ENCODE measurements at regions not wholly inside any gene's neighbourhood (a gene's known extent, or its start where the extent isn't known, plus 50 kb on each side); places are given as distances from the start of the nearest gene placed in this dataset.
"Not testable (repeated sequence)": the region's sequence is repeated elsewhere in the genome, so short reads cannot be mapped to it uniquely, and the experiment has no call there.

DNA sequence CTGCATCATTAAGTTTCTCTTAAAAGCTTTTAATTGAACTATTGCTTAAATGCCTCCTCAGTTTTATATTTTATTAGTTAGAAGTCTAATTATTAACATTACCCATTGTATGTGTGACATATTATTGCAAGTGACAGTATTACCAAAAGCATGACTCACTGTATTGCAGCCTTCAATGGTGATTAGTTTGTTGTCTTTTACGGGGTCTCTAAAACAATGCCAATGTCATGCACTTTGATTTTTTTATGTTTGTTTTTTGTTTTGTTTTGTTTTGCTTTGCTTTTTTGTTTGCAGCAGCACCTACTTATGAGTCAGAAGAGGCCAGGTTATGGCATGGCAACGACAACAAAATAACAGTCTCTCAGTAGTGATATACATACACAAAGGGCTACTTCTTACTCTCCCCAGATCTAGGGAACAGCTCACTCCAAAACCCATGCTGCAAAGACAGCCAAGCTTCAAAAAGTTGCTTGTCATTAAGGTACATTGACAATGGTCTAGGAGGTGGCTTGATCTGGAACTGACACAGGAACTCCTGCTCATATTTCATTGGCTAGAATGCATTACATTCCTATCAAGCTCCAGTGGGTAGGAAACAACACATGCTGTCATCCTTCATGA, 293.7 kb upstream of the POM121L12 start:
- Mint-ChIP-seq H3K36me3 (no peaks in the 10 kb centered on the region), H3K27me3 (ENCODE audit: low read depth in 3 of 3) (no peaks in the 10 kb centered on the region), H3K4me3 (no peak overlapping the region), H3K27ac (no peak overlapping the region), H3K4me1 (no peaks in the 10 kb centered on the region), H3K9me3 (peaks cover 10 to 61% (median 44%) of the 10 kb centered on the region in 6 donors)
- no peak for DNase-seq

GRCh38 chr7:52735656-52736055, 299.8 kb upstream of the POM121L12 start:
- H3K36me3 Mint-ChIP-seq: peaks cover 0 to under 1% (median 0%) of the 10 kb centered on the region in 3 donors

GRCh38 chr7:52728683-52729082, 306.8 kb upstream of the POM121L12 start:
- H3K4me3 Mint-ChIP-seq; H3K27ac Mint-ChIP-seq; H3K36me3 Mint-ChIP-seq; DNase-seq; H3K4me1 Mint-ChIP-seq; H3K27me3 Mint-ChIP-seq (ENCODE audit: low read depth in 3 of 3): not testable (repeated sequence)
- H3K9me3 Mint-ChIP-seq: peaks cover 18 to 64% (median 33%) of the 10 kb centered on the region in 6 donors

More at GRCh38 chr7:52735656-52736055, 299.8 kb upstream of the POM121L12 start:
- DNase-seq: no peak
- H3K27ac Mint-ChIP-seq: no peak overlapping the region
- no peaks in the 10 kb centered on the region for H3K27me3 Mint-ChIP-seq (ENCODE audit: low read depth in 3 of 3)
- no peaks in the 10 kb centered on the region for H3K4me1 Mint-ChIP-seq
- H3K9me3 Mint-ChIP-seq: peaks cover 22 to 59% (median 37%) of the 10 kb centered on the region in 6 donors
- no peak overlapping the region for H3K4me3 Mint-ChIP-seq

DNA sequence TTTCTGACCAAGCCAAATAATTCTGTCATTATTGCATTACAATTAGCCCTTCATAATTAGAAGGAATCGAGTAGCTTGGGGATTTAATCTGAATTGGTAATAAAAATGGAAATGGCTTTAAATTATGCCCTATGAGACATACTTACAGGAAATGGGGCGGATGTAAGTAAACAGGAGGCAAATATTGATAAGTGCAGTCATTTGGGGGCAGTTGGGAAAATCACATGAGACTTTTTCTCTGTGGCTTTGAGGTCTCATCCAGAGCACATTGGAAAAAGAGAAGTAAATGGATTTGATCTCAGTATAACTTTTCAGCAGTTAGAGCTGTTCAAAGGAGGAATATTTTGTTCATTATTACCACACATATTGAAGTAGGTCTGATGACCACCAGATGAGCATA, 307.8 kb upstream of the POM121L12 start:
- no peak overlapping the region for H3K4me3 Mint-ChIP-seq
- DNase-seq: no peak
- no peaks in the 10 kb centered on the region for H3K4me1 Mint-ChIP-seq
- H3K27ac Mint-ChIP-seq: no peak overlapping the region
- H3K9me3 Mint-ChIP-seq: peaks cover 15 to 68% (median 39%) of the 10 kb centered on the region in 6 donors
- H3K36me3 Mint-ChIP-seq: peaks cover 0 to 5% (median 0%) of the 10 kb centered on the region in 3 donors
- H3K27me3 Mint-ChIP-seq (ENCODE audit: low read depth in 3 of 3): no peaks in the 10 kb centered on the region

DNA sequence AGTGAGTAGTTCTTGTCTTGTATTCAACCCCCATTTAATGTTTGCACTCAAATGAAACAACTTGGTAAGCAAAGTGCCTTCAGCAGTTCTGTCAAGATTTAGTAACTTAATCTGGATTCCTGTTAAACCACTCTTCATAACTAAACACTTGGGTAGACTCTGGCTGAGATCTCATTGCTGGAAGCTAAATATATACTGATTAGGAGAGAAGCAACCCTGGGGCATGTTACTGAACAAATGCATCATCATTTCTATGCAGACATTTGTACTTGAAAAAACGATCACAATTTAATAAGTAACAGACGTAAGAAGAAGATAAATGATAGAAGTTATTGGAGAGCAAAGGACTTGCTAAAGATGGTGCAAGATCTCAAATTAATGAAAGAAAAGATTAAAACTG, 308.4 kb upstream of the POM121L12 start:
- Mint-ChIP-seq H3K4me1 (no peaks in the 10 kb centered on the region), H3K4me3 (no peak overlapping the region), H3K27ac (no peak overlapping the region), H3K9me3 (peaks cover 15 to 67% (median 38%) of the 10 kb centered on the region in 6 donors), H3K27me3 (ENCODE audit: low read depth in 3 of 3) (no peaks in the 10 kb centered on the region), H3K36me3 (peaks cover 0 to 5% (median 0%) of the 10 kb centered on the region in 3 donors)
- DNase-seq: no peak

GRCh38 chr7:52726493-52726892, 308.9 kb upstream of the POM121L12 start:
- Mint-ChIP-seq H3K4me1 (no peaks in the 10 kb centered on the region), H3K27ac (no peak overlapping the region), H3K9me3 (peaks cover 15 to 62% (median 36%) of the 10 kb centered on the region in 6 donors), H3K27me3 (ENCODE audit: low read depth in 3 of 3) (no peaks in the 10 kb centered on the region), H3K36me3 (peaks cover 0 to 5% (median 0%) of the 10 kb centered on the region in 3 donors), H3K4me3 (no peak overlapping the region)
- no peak for DNase-seq

- peaks cover 9 to 62% (median 32%) of the 10 kb centered on the region in 6 donors for H3K9me3 Mint-ChIP-seq
- H3K4me1 Mint-ChIP-seq: no peaks in the 10 kb centered on the region
- no peak overlapping the region for H3K27ac Mint-ChIP-seq
- H3K4me3 Mint-ChIP-seq: no peak overlapping the region
- DNase-seq: no peak
- no peaks in the 10 kb centered on the region for H3K36me3 Mint-ChIP-seq
- H3K27me3 Mint-ChIP-seq (ENCODE audit: low read depth in 3 of 3): no peaks in the 10 kb centered on the region
These were observed 311.8 kb upstream of the POM121L12 start for GRCh38 chr7:52723606-52724005.

GRCh38 chr7:52720856-52721255, 314.6 kb upstream of the POM121L12 start:
- Mint-ChIP-seq H3K9me3 (peaks cover 12 to 51% (median 24%) of the 10 kb centered on the region in 6 donors), H3K27ac (no peak overlapping the region), H3K27me3 (ENCODE audit: low read depth in 3 of 3) (no peaks in the 10 kb centered on the region), H3K36me3 (no peaks in the 10 kb centered on the region), H3K4me1 (no peaks in the 10 kb centered on the region), H3K4me3 (no peak overlapping the region)
- no peak for DNase-seq

- H3K27me3 Mint-ChIP-seq (ENCODE audit: low read depth in 3 of 3): no peaks in the 10 kb centered on the region
- H3K36me3 Mint-ChIP-seq: no peaks in the 10 kb centered on the region
- peaks cover 12 to 47% (median 22%) of the 10 kb centered on the region in 6 donors for H3K9me3 Mint-ChIP-seq
- no peak for DNase-seq
- no peaks in the 10 kb centered on the region for H3K4me1 Mint-ChIP-seq
- no peak overlapping the region for H3K27ac Mint-ChIP-seq
- no peak overlapping the region for H3K4me3 Mint-ChIP-seq
These were observed 315.8 kb upstream of the POM121L12 start for GRCh38 chr7:52719677-52720076.

GRCh38 chr7:52715701-52716100, 319.7 kb upstream of the POM121L12 start:
- Mint-ChIP-seq H3K27me3 (ENCODE audit: low read depth in 3 of 3) (peaks cover 0 to 1% (median 0%) of the 10 kb centered on the region in 3 donors), H3K4me1 (no peaks in the 10 kb centered on the region), H3K4me3 (no peak overlapping the region), H3K9me3 (peaks cover 8 to 54% (median 27%) of the 10 kb centered on the region in 6 donors), H3K36me3 (peaks cover 0 to 4% (median 0%) of the 10 kb centered on the region in 3 donors), H3K27ac (no peak overlapping the region)
- no peak for DNase-seq

DNA sequence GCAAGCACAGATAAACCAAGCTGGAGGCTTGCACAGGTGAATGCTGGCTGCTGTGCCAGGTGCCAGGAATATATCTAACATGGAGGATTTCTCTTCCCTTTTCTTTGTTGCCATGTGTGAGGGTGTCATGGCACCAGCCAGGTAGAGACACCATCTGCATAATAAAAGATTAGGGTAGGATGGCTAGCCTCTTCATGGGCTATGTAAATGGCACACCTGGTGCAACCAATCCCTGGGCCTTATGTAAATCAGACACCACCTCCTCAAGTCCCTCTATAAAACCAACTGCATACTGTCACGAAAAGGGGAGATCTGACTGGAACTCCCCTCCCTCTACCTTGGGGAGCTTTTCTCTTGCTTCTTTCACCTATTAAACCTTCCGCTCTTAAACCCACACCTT, 322.5 kb upstream of the POM121L12 start:
- Mint-ChIP-seq H3K4me3 (no peak overlapping the region), H3K9me3 (peaks cover 10 to 61% (median 32%) of the 10 kb centered on the region in 6 donors), H3K36me3 (peaks cover 0 to 4% (median 0%) of the 10 kb centered on the region in 3 donors), H3K27me3 (ENCODE audit: low read depth in 3 of 3) (peaks cover 0 to 1% (median 0%) of the 10 kb centered on the region in 3 donors), H3K27ac (no peak overlapping the region), H3K4me1 (no peaks in the 10 kb centered on the region)
- no peak for DNase-seq

- no peak for DNase-seq
- Mint-ChIP-seq H3K4me3 (no peak overlapping the region), H3K9me3 (peaks cover 10 to 55% (median 30%) of the 10 kb centered on the region in 6 donors), H3K27me3 (ENCODE audit: low read depth in 3 of 3) (peaks cover 0 to 1% (median 0%) of the 10 kb centered on the region in 3 donors), H3K36me3 (peaks cover 0 to 4% (median 0%) of the 10 kb centered on the region in 3 donors), H3K4me1 (no peaks in the 10 kb centered on the region), H3K27ac (no peak overlapping the region)
These were observed 323.5 kb upstream of the POM121L12 start for GRCh38 chr7:52711951-52712350.

DNA sequence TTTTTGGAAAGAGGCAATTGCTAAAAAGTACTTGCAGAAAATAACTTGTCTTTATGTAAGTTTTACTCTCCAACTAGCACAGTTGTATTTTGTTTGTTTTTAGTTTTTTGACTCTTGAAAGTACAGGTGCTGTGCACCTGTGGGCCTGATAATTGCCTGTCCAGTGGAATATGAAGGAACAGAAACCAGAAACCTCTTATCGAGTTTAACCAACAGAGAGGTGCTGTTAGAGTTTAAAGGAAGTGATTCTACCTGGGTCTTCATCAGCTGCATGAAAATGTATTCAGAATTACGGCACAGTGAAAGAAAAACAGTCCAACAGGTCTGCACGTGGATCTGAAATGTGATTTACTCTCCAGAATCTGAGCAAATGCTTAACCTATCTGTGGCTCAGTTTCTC, 326.6 kb upstream of the POM121L12 start:
- Mint-ChIP-seq H3K4me1 (no peaks in the 10 kb centered on the region), H3K27ac (no peak overlapping the region), H3K27me3 (ENCODE audit: low read depth in 3 of 3) (no peaks in the 10 kb centered on the region), H3K36me3 (peaks cover 0 to 4% (median 0%) of the 10 kb centered on the region in 3 donors), H3K9me3 (peaks cover 10 to 53% (median 26%) of the 10 kb centered on the region in 6 donors), H3K4me3 (no peak overlapping the region)
- no peak for DNase-seq

DNA sequence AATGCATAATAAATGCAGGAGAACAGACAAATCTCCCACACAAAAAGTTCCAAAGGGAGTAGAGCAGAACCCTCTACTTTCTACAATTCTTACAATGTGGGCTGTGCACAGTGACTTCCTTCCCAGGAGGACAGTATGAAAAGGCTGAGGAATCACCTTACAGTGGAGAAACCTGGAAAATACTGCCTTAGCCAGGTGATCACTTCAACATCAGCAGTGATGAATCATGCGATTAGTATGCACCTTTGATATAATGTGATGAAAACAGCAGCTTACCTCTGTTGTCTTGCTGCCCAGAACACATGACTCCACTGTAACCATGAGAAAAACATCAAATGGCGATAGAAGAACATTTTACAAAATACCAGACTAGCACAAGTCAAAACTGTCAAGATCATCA, 329.7 kb upstream of the POM121L12 start:
- peaks cover 8 to 51% (median 18%) of the 10 kb centered on the region in 6 donors for H3K9me3 Mint-ChIP-seq
- no peak for DNase-seq

DNA sequence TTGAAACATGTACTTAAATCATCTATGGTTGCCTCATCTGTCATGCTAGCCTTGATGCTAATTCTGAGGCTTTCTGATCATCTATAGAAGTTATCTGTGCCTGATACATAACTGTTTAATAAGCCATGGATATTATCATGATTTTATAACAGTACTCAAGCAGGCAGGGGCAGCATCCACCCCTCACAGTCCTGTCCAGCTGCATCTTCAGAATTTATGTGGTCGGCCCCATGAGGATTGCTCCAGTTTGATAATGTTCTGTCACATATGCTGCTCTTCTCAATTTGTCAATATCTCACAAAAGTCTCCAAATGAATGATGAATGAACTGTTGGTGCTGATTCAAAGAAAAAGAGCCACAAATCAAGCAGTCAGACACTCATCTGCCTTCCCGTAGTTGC, 335.1 kb upstream of the POM121L12 start:
- Mint-ChIP-seq H3K36me3 (peaks cover 0 to 4% (median 0%) of the 10 kb centered on the region in 3 donors), H3K4me3 (no peak overlapping the region), H3K27me3 (ENCODE audit: low read depth in 3 of 3) (peaks cover 0 to 2% (median 0%) of the 10 kb centered on the region in 3 donors), H3K9me3 (peaks cover 11 to 44% (median 25%) of the 10 kb centered on the region in 6 donors), H3K4me1 (no peaks in the 10 kb centered on the region), H3K27ac (no peak overlapping the region)
- no peak for DNase-seq

More for the DNA sequence above, 329.7 kb upstream of the POM121L12 start:
- Mint-ChIP-seq H3K4me1 (no peaks in the 10 kb centered on the region), H3K4me3 (no peak overlapping the region), H3K27ac (no peak overlapping the region), H3K27me3 (ENCODE audit: low read depth in 3 of 3) (no peaks in the 10 kb centered on the region), H3K36me3 (peaks cover 0 to 4% (median 0%) of the 10 kb centered on the region in 3 donors)

Measured in immature natural killer cell (primary cell).